D721Med (cell line): ENCODE measurements at regions not wholly inside any gene's neighbourhood (a gene's known extent, or its start where the extent isn't known, plus 50 kb on each side); places are given as distances from the start of the nearest gene placed in this dataset.

Source experiments
- DNase-seq: peaks from one replicate; pipeline ENCODE4 v3.0.0; 2011; ENCODE audit warnings: low spot score; ENCODE audit not compliant: insufficient read length
- FAIRE-seq: peaks from 2 replicates; lab custom pipeline; 2011; peaks lifted over from hg19 to GRCh38; lab: Jason Lieb, UNC
- TF ChIP-seq, protein P1 (sequence below): IDR thresholded peaks from 2 replicates; pipeline ENCODE4 v1.5.1; 2012; ENCODE audit warnings: mild to moderate bottlenecking, control low read depth; ENCODE audit not compliant: insufficient read depth; ENCODE audit errors: missing control alignments

DNA sequence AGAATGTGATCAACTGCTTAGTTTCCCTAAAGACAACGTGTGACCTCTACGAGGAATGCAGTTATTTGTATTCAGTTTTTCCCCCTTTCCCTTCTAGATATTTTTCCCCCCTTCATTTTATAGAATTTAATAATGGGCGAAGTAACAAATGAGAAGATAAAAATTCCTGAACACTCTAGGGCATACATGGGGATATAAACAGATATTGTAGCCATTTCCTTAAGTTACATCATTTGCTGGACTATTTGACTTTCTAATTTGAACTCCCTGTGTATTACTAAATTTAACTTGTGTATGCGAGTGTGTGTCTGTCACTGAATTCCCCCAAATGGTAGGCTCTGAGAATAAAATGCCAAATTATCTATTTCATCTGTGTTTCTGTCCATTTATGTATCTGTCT lies 99.0 kb upstream of the ZFP64 start:
- DNase-seq (no peak), FAIRE-seq (no peak)
- TF ChIP-seq, protein P1, sequence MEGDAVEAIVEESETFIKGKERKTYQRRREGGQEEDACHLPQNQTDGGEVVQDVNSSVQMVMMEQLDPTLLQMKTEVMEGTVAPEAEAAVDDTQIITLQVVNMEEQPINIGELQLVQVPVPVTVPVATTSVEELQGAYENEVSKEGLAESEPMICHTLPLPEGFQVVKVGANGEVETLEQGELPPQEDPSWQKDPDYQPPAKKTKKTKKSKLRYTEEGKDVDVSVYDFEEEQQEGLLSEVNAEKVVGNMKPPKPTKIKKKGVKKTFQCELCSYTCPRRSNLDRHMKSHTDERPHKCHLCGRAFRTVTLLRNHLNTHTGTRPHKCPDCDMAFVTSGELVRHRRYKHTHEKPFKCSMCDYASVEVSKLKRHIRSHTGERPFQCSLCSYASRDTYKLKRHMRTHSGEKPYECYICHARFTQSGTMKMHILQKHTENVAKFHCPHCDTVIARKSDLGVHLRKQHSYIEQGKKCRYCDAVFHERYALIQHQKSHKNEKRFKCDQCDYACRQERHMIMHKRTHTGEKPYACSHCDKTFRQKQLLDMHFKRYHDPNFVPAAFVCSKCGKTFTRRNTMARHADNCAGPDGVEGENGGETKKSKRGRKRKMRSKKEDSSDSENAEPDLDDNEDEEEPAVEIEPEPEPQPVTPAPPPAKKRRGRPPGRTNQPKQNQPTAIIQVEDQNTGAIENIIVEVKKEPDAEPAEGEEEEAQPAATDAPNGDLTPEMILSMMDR: no peak

DNA sequence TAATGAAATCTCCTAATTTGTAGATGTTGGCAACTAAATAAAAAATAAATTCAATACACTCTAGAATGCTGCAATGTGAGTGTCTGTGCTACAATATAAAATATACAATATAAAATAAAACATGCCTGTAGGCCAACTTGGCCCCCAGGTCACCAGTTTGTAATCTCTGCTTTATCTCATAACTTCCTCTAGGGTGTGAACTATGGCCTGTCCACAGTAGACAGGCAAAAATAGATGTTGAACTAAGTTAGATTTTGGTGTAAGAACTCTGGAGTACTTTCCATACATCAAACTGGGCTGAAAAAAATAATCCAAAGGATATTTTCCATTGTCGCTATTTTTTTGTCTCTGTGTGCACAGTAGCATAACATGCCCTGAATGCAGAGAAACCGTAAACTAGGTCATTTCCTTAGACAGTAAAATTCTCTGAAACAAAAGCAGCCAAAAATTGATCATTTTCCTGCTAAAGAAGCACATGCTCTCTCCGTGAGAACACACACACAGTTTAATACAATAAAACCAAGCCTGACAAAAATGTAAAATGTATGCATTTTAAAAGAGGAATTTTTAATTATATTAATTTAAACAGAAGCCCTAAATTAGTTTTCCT lies 98.5 kb upstream of the ZFP64 start:
- TF ChIP-seq, protein P1: no peak
- FAIRE-seq (no peak), DNase-seq (no peak)

DNA sequence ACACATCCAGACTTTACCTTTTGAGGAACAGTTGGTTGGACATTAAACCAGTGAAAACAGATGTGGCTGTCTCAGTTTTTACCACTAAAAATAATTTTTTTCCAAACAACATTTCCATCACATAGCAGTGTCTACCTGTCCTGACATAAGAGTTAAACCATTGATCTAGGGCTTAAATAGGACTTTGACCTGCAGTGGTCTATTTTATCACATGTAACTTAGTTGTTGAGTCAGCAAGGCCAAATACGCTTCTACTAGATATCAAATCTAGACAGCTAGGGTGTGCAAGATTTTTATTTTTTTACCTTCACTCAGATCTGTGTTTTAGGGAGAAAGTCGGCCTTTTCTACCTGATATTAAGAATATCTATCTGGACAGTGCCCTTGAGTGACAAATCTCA lies 88.8 kb upstream of the ZFP64 start:
- DNase-seq (no peak), FAIRE-seq (no peak)
- TF ChIP-seq, protein P1: no peak

DNA sequence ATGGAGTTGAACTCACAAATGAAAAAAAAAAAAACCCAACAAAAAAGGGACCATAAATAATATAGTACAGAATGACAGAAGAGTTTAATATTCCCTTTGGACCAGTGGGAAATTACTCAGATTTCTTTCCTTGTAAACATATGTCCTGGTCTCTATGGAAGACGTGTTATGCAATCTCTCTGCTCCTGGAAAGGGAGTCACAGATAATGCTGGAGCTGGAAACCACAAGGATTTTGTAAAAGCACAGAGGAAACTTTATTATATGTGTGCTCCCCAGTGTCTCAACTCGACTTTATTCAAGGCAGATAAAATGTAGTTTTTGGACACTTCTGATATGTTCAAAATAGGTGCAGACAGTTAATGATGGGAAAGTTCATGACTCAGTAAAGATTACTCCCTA lies 88.1 kb upstream of the ZFP64 start:
- TF ChIP-seq, protein P1: no peak
- DNase-seq (no peak), FAIRE-seq (no peak)

DNA sequence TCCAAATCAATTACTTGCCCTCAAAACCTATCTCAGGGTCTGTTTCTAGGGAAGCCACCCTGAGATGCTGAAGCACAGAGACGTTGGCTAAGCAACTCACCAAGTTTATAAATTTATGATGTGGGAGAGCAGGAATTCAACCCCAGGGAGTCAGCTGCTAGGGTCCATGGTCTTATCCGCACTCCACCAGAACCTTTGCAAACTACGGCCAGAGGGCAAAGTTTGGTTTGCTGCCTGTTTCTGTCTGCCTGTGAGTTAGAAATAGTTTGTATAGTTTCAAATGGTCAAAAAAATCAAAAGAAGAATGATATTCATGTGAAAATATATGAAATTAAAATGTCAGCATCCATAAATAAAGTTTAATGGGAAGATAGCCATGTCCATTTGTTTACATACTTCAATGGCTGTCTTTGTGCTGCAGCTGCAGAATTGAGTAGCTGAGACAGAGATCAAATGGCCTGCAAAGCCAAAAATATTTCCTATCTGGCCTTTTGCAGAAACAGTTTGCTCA lies 83.7 kb upstream of the ZFP64 start:
- DNase-seq (no peak), FAIRE-seq (no peak)
- TF ChIP-seq, protein P1: no peak

DNA sequence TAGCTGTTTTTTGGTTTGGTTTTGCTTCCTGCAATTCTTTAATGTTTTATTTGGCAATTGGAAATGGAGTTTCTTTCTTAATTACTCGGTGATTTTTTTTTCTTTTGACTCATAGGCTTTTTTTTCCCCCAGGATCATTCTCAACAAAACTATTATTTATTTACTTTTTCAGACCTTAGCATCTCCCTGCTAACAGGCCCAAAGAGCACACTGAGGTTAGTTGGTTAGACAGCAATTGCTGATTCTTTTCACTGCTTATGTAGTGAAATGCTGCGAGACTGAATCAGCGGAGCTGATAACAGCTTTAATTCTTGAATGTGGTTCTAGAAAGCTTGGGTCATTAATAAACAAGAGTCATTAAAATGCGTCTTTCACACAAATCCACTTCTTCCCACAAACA lies 79.1 kb upstream of the ZFP64 start:
- DNase-seq: no peak
- FAIRE-seq: no peak
- TF ChIP-seq, protein P1: no peak

DNA sequence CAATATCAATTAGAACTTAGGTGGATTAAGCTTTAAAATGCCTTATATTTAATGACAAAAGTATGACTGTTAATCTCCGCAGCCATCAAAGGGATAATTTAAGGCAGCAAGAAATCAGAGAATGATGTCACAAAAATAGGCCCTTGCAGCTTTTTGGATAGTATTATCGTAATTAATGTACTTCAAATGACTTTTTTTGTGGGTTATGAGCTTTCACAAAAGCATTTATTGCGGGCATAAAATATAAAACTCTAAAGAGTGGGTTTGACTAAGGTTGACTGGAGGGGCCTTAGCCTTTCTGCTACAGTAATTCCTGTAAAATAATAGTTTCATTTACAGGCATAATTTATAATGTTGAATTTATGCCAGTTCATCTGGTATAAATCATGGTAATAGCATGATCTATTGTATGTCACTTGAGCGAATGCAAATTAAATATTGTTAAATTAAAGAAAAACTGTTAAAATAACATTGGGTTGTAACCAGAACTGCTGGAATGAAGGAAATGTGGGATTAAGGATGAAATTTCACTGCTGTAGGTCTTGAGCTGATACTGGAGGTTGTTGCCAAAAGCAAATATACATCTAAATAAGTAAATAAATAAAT lies 78.5 kb upstream of the ZFP64 start:
- FAIRE-seq: no peak
- no peak for DNase-seq
- TF ChIP-seq, protein P1: no peak
